Upper lobe of left lung (tissue), 4 donors: ENCODE measurements at regions not wholly inside any gene's neighbourhood (a gene's known extent, or its start where the extent isn't known, plus 50 kb on each side); places are given as distances from the start of the nearest gene placed in this dataset.

Experiments
- CTCF ChIP-seq, 6 experiments: fragments of 450-650 bp in 4 of 6; fragments of 200-600 bp in 2 of 6; sonication (generic) in 2 of 6; IDR thresholded peaks; one replicate each; pipeline ENCODE4 v1.5.1; 2016 to 2019; ENCODE audit warnings: antibody characterized with exemption in 6 of 6
- EP300 ChIP-seq, 4 donors: sonication (generic); formaldehyde crosslinking; IDR thresholded peaks; one replicate each; pipeline ENCODE4 v1.5.1; 2017; ENCODE audit warnings: antibody characterized with exemption in 4 of 4, control low read depth in 2 of 4
- POLR2A ChIP-seq, 4 donors: fragments of 450-650 bp; IDR thresholded peaks; one replicate each; pipeline ENCODE4 v1.5.1; 2016 to 2017; ENCODE audit warnings: antibody characterized with exemption in 4 of 4, mild to moderate bottlenecking in 2 of 4
- POLR2AphosphoS5 ChIP-seq, 2 donors: sonication (generic); formaldehyde crosslinking; IDR thresholded peaks; one replicate each; pipeline ENCODE4 v1.5.1; 2017; ENCODE audit warnings: antibody characterized with exemption in 2 of 2

- TF ChIP-seq POLR2AphosphoS5 (IDR thresholded peaks at IDR 0.05) (no peak), CTCF (IDR thresholded peaks at IDR 0.05) (no peak), POLR2A (IDR thresholded peaks at IDR 0.05) (no peak), EP300 (IDR thresholded peaks at IDR 0.05) (no peak)
Observed at GRCh38 chr3:40876496-40876895, 322.8 kb upstream of the CTNNB1 start.
